ENCODE measurements at regions not wholly inside any gene's neighbourhood (a gene's known extent, or its start where the extent isn't known, plus 50 kb on each side); places are given as distances from the start of the nearest gene placed in this dataset.

DNA sequence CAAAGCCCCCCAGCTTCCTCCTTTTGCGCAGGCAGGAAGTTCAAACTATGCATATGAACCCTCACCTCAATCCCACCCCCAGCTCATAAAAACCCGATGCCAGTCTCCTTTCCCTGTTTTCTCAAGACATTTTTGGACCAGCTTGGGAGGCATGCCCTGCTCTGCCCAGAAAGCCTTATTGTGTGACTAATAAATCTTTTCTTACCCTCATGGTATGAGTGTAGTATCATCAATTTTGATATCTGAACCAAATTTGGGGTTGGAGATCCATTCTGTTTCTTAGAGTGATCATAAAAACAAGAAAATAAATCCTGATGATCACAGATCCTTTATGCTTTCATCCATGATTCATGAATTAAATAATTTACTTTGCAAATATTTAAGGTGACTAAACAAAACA is 128.5 kb downstream of the ALG10B start:
- Mint-ChIP-seq H3K27me3 (ENCODE audit: insufficient read depth) (no peaks in the 10 kb centered on the region), H3K4me1 (no peaks in the 10 kb centered on the region), H3K9me3 (peaks cover 13% of the 10 kb centered on the region), H3K27ac (no peak overlapping the region), H3K4me3 (no peak overlapping the region), H3K36me3 (ENCODE audit: low read depth) (no peaks in the 10 kb centered on the region)
- Histone ChIP-seq H3K4me1 (ENCODE audit: control insufficient read depth, insufficient read depth, low read length) (no peaks in the 10 kb centered on the region), H3K36me3 (ENCODE audit: control insufficient read depth, insufficient read depth, low read length) (no peaks in the 10 kb centered on the region), H3K4me3 (ENCODE audit: low read length) (no peak overlapping the region), H3K9ac (ENCODE audit: extremely low read depth, low read length, poor library complexity, severe bottlenecking) (no peak overlapping the region), H3K27me3 (ENCODE audit: control insufficient read depth, insufficient read depth, low read length, poor library complexity, severe bottlenecking) (no peaks in the 10 kb centered on the region), H3K27ac (ENCODE audit: low read depth, low read length) (no peak overlapping the region), H3K9me3 (ENCODE audit: control insufficient read depth, low read length) (no peaks in the 10 kb centered on the region)
- WGBS, 2 experiments (ENCODE audit: insufficient coverage in 1 of 2, insufficient read length in 1 of 2): 90% methylated on average over 2 of the region's 2 CpGs; no CpG with 5 or more reads in 1 of the 2 experiments
- no peak for DNase-seq
- TF ChIP-seq, protein P1, sequence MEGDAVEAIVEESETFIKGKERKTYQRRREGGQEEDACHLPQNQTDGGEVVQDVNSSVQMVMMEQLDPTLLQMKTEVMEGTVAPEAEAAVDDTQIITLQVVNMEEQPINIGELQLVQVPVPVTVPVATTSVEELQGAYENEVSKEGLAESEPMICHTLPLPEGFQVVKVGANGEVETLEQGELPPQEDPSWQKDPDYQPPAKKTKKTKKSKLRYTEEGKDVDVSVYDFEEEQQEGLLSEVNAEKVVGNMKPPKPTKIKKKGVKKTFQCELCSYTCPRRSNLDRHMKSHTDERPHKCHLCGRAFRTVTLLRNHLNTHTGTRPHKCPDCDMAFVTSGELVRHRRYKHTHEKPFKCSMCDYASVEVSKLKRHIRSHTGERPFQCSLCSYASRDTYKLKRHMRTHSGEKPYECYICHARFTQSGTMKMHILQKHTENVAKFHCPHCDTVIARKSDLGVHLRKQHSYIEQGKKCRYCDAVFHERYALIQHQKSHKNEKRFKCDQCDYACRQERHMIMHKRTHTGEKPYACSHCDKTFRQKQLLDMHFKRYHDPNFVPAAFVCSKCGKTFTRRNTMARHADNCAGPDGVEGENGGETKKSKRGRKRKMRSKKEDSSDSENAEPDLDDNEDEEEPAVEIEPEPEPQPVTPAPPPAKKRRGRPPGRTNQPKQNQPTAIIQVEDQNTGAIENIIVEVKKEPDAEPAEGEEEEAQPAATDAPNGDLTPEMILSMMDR (conservative IDR thresholded peaks at IDR 0.05): no peak

DNA sequence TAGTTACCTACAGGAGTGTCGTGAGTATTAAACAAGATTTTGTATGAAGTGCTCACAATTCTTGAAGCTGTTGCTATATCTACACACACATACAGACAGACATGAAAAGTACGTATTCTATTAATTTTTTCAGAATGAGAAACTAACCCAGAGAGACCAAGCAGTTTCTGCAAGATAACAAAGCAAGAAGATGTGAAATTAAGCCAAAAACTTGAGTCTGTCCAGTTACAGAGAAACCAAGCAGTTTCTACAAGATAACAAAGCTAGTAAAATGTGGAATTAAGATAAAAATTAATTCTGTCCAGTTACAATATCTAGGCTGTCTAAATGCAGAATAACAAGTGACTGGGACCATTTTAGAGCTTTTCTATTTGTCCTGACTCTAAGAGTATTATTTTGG is 132.4 kb downstream of the ALG10B start:
- H3K36me3 ChIP-seq (ENCODE audit: control insufficient read depth, insufficient read depth, low read length): no peaks in the 10 kb centered on the region
- TF ChIP-seq, protein P1 (conservative IDR thresholded peaks at IDR 0.05): no peak
- H3K27me3 ChIP-seq (ENCODE audit: control insufficient read depth, insufficient read depth, low read length, poor library complexity, severe bottlenecking): no peaks in the 10 kb centered on the region
- Mint-ChIP-seq H3K36me3 (ENCODE audit: low read depth) (no peaks in the 10 kb centered on the region), H3K4me1 (no peaks in the 10 kb centered on the region), H3K27ac (no peak overlapping the region), H3K4me3 (no peak overlapping the region), H3K9me3 (no peaks in the 10 kb centered on the region), H3K27me3 (ENCODE audit: insufficient read depth) (no peaks in the 10 kb centered on the region)
- no peak overlapping the region for H3K9ac ChIP-seq (ENCODE audit: extremely low read depth, low read length, poor library complexity, severe bottlenecking)
- no peak overlapping the region for H3K4me3 ChIP-seq (ENCODE audit: low read length)
- 96% methylated on average over 2 of the region's 2 CpGs; no CpG with 5 or more reads in 1 of the 2 experiments for WGBS, 2 experiments (ENCODE audit: insufficient coverage in 1 of 2, insufficient read length in 1 of 2)
- no peaks in the 10 kb centered on the region for H3K4me1 ChIP-seq (ENCODE audit: control insufficient read depth, insufficient read depth, low read length)
- no peak overlapping the region for H3K27ac ChIP-seq (ENCODE audit: low read depth, low read length)
- no peak for DNase-seq
- H3K9me3 ChIP-seq (ENCODE audit: control insufficient read depth, low read length): no peaks in the 10 kb centered on the region

DNA sequence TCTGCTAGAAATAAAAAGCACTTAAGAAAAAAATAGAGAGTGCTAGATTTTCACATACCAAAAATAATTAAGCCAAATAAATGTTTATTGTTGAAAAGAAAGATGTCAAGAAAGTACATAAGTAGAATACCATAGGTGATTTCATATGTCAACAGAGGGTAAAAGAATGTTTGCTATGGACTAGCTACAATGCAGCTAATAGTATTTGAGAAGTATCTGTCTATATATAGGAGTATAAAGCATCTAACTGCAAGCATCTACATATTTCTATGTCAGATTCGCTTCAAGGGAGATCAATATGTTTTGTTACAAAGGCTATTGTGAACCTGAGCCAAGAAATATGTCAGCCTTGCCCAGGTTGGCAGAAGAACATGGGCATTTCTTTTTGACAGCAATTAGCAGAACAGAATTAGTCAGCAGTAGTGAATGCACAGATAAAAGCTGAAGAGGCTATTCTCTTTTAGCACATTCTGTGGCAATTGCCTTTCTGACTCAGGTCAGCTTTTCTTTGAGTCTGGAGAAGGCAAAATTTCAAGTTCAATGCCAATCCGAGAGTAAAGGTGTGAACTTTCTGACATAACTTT is 140.1 kb downstream of the ALG10B start:
- no peaks in the 10 kb centered on the region for H3K9me3 ChIP-seq (ENCODE audit: control insufficient read depth, low read length)
- no peak overlapping the region for H3K9ac ChIP-seq (ENCODE audit: extremely low read depth, low read length, poor library complexity, severe bottlenecking)
- Mint-ChIP-seq H3K27me3 (ENCODE audit: insufficient read depth) (no peaks in the 10 kb centered on the region), H3K9me3 (no peaks in the 10 kb centered on the region), H3K36me3 (ENCODE audit: low read depth) (no peaks in the 10 kb centered on the region), H3K4me1 (no peaks in the 10 kb centered on the region), H3K27ac (no peak overlapping the region), H3K4me3 (no peak overlapping the region)
- 80 to 92% methylated on average over 1 to 2 of the region's 2 CpGs for WGBS, 2 experiments (ENCODE audit: insufficient coverage in 1 of 2, insufficient read length in 1 of 2)
- DNase-seq: no peak
- H3K27ac ChIP-seq (ENCODE audit: low read depth, low read length): no peak overlapping the region
- TF ChIP-seq, protein P1 (conservative IDR thresholded peaks at IDR 0.05): no peak
- H3K27me3 ChIP-seq (ENCODE audit: control insufficient read depth, insufficient read depth, low read length, poor library complexity, severe bottlenecking): no peaks in the 10 kb centered on the region
- H3K4me1 ChIP-seq (ENCODE audit: control insufficient read depth, insufficient read depth, low read length): no peaks in the 10 kb centered on the region
- no peaks in the 10 kb centered on the region for H3K36me3 ChIP-seq (ENCODE audit: control insufficient read depth, insufficient read depth, low read length)
- no peak overlapping the region for H3K4me3 ChIP-seq (ENCODE audit: low read length)

All from endodermal cell (in vitro differentiated cells).